ENCODE measurements at regions not wholly inside any gene's neighbourhood (a gene's known extent, or its start where the extent isn't known, plus 50 kb on each side); places are given as distances from the start of the nearest gene placed in this dataset.

DNA sequence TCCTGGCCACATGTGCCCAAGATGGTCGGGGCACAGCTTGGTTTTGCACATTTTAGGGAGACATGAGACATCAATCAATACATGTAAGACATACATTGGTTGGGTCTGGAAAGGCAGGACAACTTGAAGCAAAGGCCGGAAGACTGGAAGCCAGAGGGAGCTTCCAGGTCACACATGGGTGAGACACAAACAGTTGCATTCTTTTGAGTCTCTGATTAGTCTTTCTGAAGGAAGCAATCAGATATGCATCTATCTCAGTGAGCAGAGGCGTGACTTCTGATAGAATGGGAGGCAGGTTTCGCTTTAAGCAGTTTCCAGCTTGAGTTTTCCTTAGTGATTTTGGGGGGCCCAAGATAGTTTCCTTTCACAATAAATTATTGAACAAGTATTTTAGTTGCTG is 172.5 kb downstream of the RASEF start:
- no peak overlapping the region for H3K27ac ChIP-seq (ENCODE audit: extremely low read depth, low read depth, low read length)
- peaks cover 4% of the 10 kb centered on the region; the same call in 1 of the 2 replicates for H3K4me1 ChIP-seq (ENCODE audit: control insufficient read depth, insufficient read depth, low read length)
- TF ChIP-seq, protein P1, sequence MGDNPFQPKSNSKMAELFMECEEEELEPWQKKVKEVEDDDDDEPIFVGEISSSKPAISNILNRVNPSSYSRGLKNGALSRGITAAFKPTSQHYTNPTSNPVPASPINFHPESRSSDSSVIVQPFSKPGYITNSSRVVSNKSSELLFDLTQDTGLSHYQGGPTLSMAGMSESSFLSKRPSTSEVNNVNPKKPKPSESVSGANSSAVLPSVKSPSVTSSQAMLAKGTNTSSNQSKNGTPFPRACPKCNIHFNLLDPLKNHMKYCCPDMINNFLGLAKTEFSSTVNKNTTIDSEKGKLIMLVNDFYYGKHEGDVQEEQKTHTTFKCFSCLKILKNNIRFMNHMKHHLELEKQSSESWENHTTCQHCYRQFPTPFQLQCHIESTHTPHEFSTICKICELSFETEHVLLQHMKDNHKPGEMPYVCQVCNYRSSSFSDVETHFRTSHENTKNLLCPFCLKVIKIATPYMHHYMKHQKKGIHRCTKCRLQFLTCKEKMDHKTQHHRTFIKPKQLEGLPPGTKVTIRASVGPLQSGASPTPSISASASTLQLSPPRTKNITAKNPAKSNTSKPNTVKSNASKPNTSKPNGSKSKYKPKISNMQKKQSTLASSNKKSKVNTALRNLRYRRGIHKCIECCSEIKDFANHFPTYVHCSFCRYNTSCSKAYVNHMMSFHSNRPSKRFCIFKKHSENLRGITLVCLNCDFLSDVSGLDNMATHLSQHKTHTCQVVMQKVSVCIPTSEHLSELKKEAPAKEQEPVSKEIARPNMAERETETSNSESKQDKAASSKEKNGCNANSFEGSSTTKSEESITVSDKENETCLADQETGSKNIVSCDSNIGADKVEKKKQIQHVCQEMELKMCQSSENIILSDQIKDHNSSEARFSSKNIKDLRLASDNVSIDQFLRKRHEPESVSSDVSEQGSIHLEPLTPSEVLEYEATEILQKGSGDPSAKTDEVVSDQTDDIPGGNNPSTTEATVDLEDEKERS (tag by site-specific recombination; IDR thresholded peaks at IDR 0.05) = no peak
- no peak for TF ChIP-seq ZNF548 (tag by site-specific recombination; IDR thresholded peaks at IDR 0.05)
- TF ChIP-seq ZNF530 (tag by site-specific recombination; IDR thresholded peaks at IDR 0.05; ENCODE audit: low read depth) = no peak
- TF ChIP-seq EGR2 (tag by site-specific recombination; IDR thresholded peaks at IDR 0.05; ENCODE audit: low read depth) = no peak
- no peak for TF ChIP-seq ZNF248 (tag by site-specific recombination; IDR thresholded peaks at IDR 0.05)
- TF ChIP-seq ZNF426 (tag by site-specific recombination; IDR thresholded peaks at IDR 0.05) = no peak
- TF ChIP-seq ZNF701 (tag by site-specific recombination; IDR thresholded peaks at IDR 0.05) = no peak
- no peak for TF ChIP-seq ZNF513 (tag by site-specific recombination; IDR thresholded peaks at IDR 0.05)
- TF ChIP-seq ZNF48 (tag by site-specific recombination; IDR thresholded peaks at IDR 0.05) = no peak
- TF ChIP-seq ZNF747 (tag by site-specific recombination; IDR thresholded peaks at IDR 0.05) = no peak
- TF ChIP-seq ZNF24 (tag by site-specific recombination; IDR thresholded peaks at IDR 0.05) = no peak
- H3K4me3 ChIP-seq (ENCODE audit: low read depth, low read length) = no peak overlapping the region
- ChIA-PET POLR2A (no interaction called here), CTCF (no interaction called here)
- no peaks in the 10 kb centered on the region for H3K36me3 ChIP-seq (ENCODE audit: control insufficient read depth in 2 of 2, insufficient read depth in 1 of 2, low read length in 2 of 2)
- no peaks in the 10 kb centered on the region for H3K9me3 ChIP-seq (ENCODE audit: control insufficient read depth, insufficient read depth, low read depth, low read length)

DNA sequence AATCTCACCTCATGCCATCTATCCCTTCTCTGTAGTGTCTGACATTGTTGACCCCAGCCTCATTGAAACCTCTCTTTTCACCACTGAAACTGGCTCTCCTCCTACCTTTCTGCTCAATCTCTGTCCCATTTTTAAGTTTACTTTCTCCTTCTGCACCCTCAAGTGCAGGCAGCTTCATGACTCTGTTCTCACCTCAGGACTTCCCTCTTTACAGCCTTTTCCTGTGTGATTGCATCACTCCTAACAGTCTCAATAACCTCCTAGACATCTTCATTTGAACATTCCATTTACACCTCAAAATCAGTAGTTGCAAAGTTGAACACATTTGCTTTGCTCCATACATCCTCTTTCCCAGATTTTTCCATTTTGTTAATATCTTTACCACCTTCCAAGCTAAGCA is 172.1 kb downstream of the RASEF start:
- Histone ChIP-seq H3K4me1 (ENCODE audit: control insufficient read depth, insufficient read depth, low read length) (peaks cover 6% of the 10 kb centered on the region; the same call in 1 of the 2 replicates), H3K27ac (ENCODE audit: extremely low read depth, low read depth, low read length) (no peak overlapping the region), H3K36me3 (ENCODE audit: control insufficient read depth in 2 of 2, insufficient read depth in 1 of 2, low read length in 2 of 2) (no peaks in the 10 kb centered on the region), H3K4me3 (ENCODE audit: low read depth, low read length) (no peak overlapping the region), H3K9me3 (ENCODE audit: control insufficient read depth, insufficient read depth, low read depth, low read length) (no peaks in the 10 kb centered on the region)
- TF ChIP-seq ZNF266 (tag by site-specific recombination; IDR thresholded peaks at IDR 0.05; ENCODE audit: low read depth) (no peak), ZNF292 (tag by site-specific recombination; IDR thresholded peaks at IDR 0.05; ENCODE audit: borderline replicate concordance, low read depth) (no peak), MEIS1 (CRISPR knock-in tag; IDR thresholded peaks at IDR 0.05; ENCODE audit: borderline replicate concordance) (no peak)
- ChIA-PET POLR2A (no interaction called here), CTCF (no interaction called here)

DNA sequence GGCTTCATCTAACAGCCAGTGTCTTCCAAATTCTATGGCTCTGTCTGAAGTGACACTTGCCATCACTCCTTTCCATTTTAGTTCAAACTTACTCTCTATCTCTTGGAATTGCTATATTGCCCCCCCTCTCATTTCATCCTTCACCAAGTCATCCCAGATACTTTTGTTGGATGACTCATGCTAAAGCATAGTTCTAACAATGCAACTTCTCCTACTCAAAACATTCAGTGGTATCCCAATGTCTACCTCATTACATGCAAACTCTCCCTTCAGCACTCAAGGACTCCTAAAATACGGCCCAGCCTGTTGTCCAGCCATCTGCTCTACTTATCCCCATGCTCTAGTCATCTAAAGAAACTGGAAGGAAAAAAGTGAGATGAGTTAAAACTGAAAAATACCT is 171.6 kb downstream of the RASEF start:
- no peak overlapping the region for H3K27ac ChIP-seq (ENCODE audit: extremely low read depth, low read depth, low read length)
- TF ChIP-seq ZNF184 (tag by site-specific recombination; IDR thresholded peaks at IDR 0.05) (no peak), ZNF843 (tag by site-specific recombination; IDR thresholded peaks at IDR 0.05) (no peak), ZNF239 (tag by site-specific recombination; IDR thresholded peaks at IDR 0.05) (no peak), ZNF37A (tag by site-specific recombination; IDR thresholded peaks at IDR 0.05) (no peak), ZNF585B (tag by site-specific recombination; IDR thresholded peaks at IDR 0.05) (no peak), ZNF785 (tag by site-specific recombination; IDR thresholded peaks at IDR 0.05) (no peak), ZNF513 (tag by site-specific recombination; IDR thresholded peaks at IDR 0.05) (no peak), MEIS1 (CRISPR knock-in tag; IDR thresholded peaks at IDR 0.05; ENCODE audit: borderline replicate concordance) (no peak)
- POLR2A ChIA-PET = no interaction called here

More for the DNA sequence above, 171.6 kb downstream of the RASEF start:
- Histone ChIP-seq H3K4me1 (ENCODE audit: control insufficient read depth, insufficient read depth, low read length) (peaks cover 7% of the 10 kb centered on the region; the same call in 1 of the 2 replicates), H3K36me3 (ENCODE audit: control insufficient read depth in 2 of 2, insufficient read depth in 1 of 2, low read length in 2 of 2) (no peaks in the 10 kb centered on the region), H3K4me3 (ENCODE audit: low read depth, low read length) (no peak overlapping the region), H3K9me3 (ENCODE audit: control insufficient read depth, insufficient read depth, low read depth, low read length) (no peaks in the 10 kb centered on the region)
- CTCF ChIA-PET = no interaction called here
